Panc1 (cell line): ENCODE measurements at regions not wholly inside any gene's neighbourhood (a gene's known extent, or its start where the extent isn't known, plus 50 kb on each side); places are given as distances from the start of the nearest gene placed in this dataset.

Source experiments
- ATAC-seq: fragments of 200-7000 bp; cut with Tn5 transposase; 2 replicates; pipeline ENCODE4 v1.9.1; 2020; ENCODE audit warnings: mild to moderate bottlenecking, moderate library complexity
- BruUV-seq: library from RNA; stranded (reverse); fragments of 400-500 nt; replicated peaks from 2 replicates; lab custom pipeline; 2021; lab: Mats Ljungman, UMichigan
- CTCF ChIA-PET: fragments of 300-600 bp; sonication (Branson Sonifier 250); formaldehyde crosslinking; loops from one replicate; lab custom pipeline; 2022; ENCODE audit warnings: antibody characterized with exemption; lab: Charles Lee
- POLR2A ChIA-PET: fragments of 300-600 bp; sonication (Branson Sonifier 250); formaldehyde crosslinking; loops from one replicate; lab custom pipeline; 2022; ENCODE audit warnings: antibody characterized with exemption; lab: Charles Lee
- DNase-seq: peaks from one replicate; pipeline ENCODE4 v3.0.0-alpha.2; 2010; ENCODE audit warnings: low read depth, low spot score
- H3K27ac ChIP-seq: 2 replicates; pipeline ENCODE4 v1.5.1; 2011; ENCODE audit warnings: mild to moderate bottlenecking, low read length, inconsistent platforms
- H3K27me3 ChIP-seq: fragments of 200-500 bp; sonication (Bioruptor generic); 2 replicates; pipeline ENCODE4 v1.6.0; 2014; ENCODE audit warnings: low read length, inconsistent platforms; ENCODE audit not compliant: control insufficient read depth, insufficient read depth
- H3K36me3 ChIP-seq: fragments of 200-500 bp; sonication (Bioruptor generic); 2 replicates; pipeline ENCODE4 v1.5.1; 2014; ENCODE audit warnings: inconsistent platforms, mild to moderate bottlenecking, low read length, moderate library complexity; ENCODE audit not compliant: control insufficient read depth, insufficient read depth
- H3K4me1 ChIP-seq: 2 replicates; pipeline ENCODE4 v1.5.1; 2011; ENCODE audit warnings: inconsistent platforms, mild to moderate bottlenecking, low read length, moderate library complexity; ENCODE audit not compliant: control insufficient read depth, insufficient read depth
- H3K4me3 ChIP-seq, 2 experiments: 2 replicates each; pipeline ENCODE4 v1.5.1; 2011 to 2012; ENCODE audit warnings: low read depth in 2 of 2, low read length in 2 of 2, mild to moderate bottlenecking in 2 of 2, inconsistent platforms in 1 of 2, moderate library complexity in 1 of 2
- H3K9me3 ChIP-seq: fragments of 200-500 bp; sonication (Bioruptor generic); 2 replicates; pipeline ENCODE4 v1.5.1; 2014; ENCODE audit warnings: low read depth, mild to moderate bottlenecking, inconsistent platforms, low read length, moderate library complexity; ENCODE audit not compliant: control insufficient read depth, insufficient read depth
- POLR2AphosphoS5 ChIP-seq: IDR thresholded peaks from 2 replicates; pipeline ENCODE4 v1.6.1; 2012; ENCODE audit warnings: mild to moderate bottlenecking, low read depth, low read length, moderate library complexity
- REST ChIP-seq, 2 experiments: IDR thresholded peaks; 2 replicates each; pipeline ENCODE4 v1.6.1; 2011 to 2012; ENCODE audit warnings: low read depth in 2 of 2, control low read depth in 1 of 2, low read length in 1 of 2, mild to moderate bottlenecking in 1 of 2, moderate library complexity in 1 of 2; ENCODE audit not compliant: insufficient read depth in 1 of 2
- SIN3A ChIP-seq: IDR thresholded peaks from 2 replicates; pipeline ENCODE4 v1.6.1; 2012; ENCODE audit warnings: low read depth, mild to moderate bottlenecking, low read length, moderate library complexity, borderline replicate concordance; ENCODE audit not compliant: insufficient read depth
- TCF7L2 ChIP-seq: IDR thresholded peaks from 2 replicates; pipeline ENCODE4 v1.6.1; 2011; ENCODE audit warnings: mild to moderate bottlenecking, low read depth, low read length, inconsistent platforms
- in situ Hi-C: cut with HindIII; loops from 2 replicates; pipeline ENCODE4 v1.10.0; 2016; ENCODE audit warnings: low sequenced_read_pairs, low pct_unique_long_range_greater_than_20kb
- intact Hi-C: fragments of 100-400 bp; cut with micrococcal nuclease; formaldehyde crosslinking; loops from one replicate; pipeline ENCODE4 v1.10.0; 2022; ENCODE audit not compliant: unreplicated experiment
- TF ChIP-seq, protein P1 (sequence below): fragments of 450-650 bp; IDR thresholded peaks from 2 replicates; pipeline ENCODE4 v1.5.1; 2017; ENCODE audit warnings: mild to moderate bottlenecking

DNA sequence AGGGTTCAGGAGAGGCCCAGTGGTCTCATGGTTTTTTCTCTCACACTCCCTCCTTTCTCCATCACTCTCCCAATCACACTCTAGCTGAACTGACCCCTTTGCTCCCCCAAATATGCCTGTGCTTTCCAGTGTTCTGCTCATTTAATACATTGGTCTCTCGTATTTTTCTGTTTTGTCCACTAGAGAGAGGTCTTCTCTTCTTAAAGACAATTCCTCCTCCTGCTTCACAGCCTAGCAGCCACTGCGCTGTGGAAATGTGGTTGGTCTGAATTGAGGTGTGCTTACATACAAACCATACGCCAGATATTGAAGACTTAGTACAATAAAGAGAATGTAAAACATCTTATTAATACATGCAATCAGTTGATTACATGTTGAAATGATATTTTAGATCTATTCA is 60.6 kb upstream of the XCR1 start:
- in situ Hi-C loops (no loop called here), intact Hi-C loops (loop anchor here (10.0 kb wide), 1 partner anchor 287 kb away; the partner anchor contains the start of gene CCR5)
- TF ChIP-seq, protein P1, sequence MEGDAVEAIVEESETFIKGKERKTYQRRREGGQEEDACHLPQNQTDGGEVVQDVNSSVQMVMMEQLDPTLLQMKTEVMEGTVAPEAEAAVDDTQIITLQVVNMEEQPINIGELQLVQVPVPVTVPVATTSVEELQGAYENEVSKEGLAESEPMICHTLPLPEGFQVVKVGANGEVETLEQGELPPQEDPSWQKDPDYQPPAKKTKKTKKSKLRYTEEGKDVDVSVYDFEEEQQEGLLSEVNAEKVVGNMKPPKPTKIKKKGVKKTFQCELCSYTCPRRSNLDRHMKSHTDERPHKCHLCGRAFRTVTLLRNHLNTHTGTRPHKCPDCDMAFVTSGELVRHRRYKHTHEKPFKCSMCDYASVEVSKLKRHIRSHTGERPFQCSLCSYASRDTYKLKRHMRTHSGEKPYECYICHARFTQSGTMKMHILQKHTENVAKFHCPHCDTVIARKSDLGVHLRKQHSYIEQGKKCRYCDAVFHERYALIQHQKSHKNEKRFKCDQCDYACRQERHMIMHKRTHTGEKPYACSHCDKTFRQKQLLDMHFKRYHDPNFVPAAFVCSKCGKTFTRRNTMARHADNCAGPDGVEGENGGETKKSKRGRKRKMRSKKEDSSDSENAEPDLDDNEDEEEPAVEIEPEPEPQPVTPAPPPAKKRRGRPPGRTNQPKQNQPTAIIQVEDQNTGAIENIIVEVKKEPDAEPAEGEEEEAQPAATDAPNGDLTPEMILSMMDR = 0 out of 2 replicates have a peak, but pooled peaks have one; percentile 29
- no peak for TF ChIP-seq SIN3A

DNA sequence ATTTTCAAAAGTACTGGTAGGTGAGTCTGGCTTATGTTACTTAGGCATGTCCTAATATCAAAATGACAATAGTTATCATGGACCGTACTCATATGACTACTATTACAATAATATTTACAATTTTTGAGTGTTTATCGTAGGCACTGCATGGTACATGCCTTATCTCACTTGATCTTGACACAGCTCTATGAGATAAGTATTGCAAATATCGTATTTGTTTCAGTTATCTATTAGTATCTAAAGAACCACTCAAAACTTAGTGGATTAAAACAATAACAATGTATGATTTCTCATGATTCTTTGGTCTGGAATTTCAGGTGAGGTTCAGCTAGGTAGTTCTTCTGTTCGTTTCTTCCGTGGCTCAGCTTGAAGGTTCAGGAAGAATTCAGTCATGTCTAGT is 59.7 kb upstream of the XCR1 start:
- no peak for DNase-seq
- intact Hi-C loops = loop anchor here (10.0 kb wide), 1 partner anchor 288 kb away; the partner anchor contains the start of gene CCR5
- Histone ChIP-seq H3K36me3 (no peaks in the 10 kb centered on the region), H3K4me3 (no peak overlapping the region), H3K4me1 (no peaks in the 10 kb centered on the region), H3K27me3 (no peaks in the 10 kb centered on the region), H3K9me3 (no peaks in the 10 kb centered on the region), H3K27ac (no peak overlapping the region)
- in situ Hi-C loops = no loop called here
- POLR2A ChIA-PET = no interaction called here
- no peak for ATAC-seq
- TF ChIP-seq, protein P1 = no peak
- TF ChIP-seq POLR2AphosphoS5 (no peak), REST (IDR thresholded peaks at IDR 0.05; ENCODE audit: insufficient read depth in 1 of 2, low read depth in 2 of 2, low read length in 1 of 2) (no peak), SIN3A (no peak), TCF7L2 (no peak)
- no TSS peak for BruUV-seq
- CTCF ChIA-PET = interaction anchor here (0.9 to 1.3 kb wide), 2 partner anchors 282 to 292 kb away, joined by 3 to 20 read pairs; no protein-coding TSS in a partner anchor

More for the DNA sequence above, 60.6 kb upstream of the XCR1 start:
- Histone ChIP-seq H3K4me1 (no peaks in the 10 kb centered on the region), H3K36me3 (no peaks in the 10 kb centered on the region), H3K4me3 (no peak overlapping the region), H3K9me3 (no peaks in the 10 kb centered on the region), H3K27ac (no peak overlapping the region), H3K27me3 (no peaks in the 10 kb centered on the region)
- BruUV-seq = no TSS peak
- ChIA-PET POLR2A (no interaction called here), CTCF (interaction anchor here (1.3 kb wide), 1 partner anchor 281 kb away, joined by 20 read pairs; no protein-coding TSS in a partner anchor)
- DNase-seq (no peak), ATAC-seq (peak; percentile 79)
